Liver (tissue), 8 donors: ENCODE measurements at regions not wholly inside any gene's neighbourhood (a gene's known extent, or its start where the extent isn't known, plus 50 kb on each side); places are given as distances from the start of the nearest gene placed in this dataset.

Experiments
- DNase-seq: peaks from one replicate; pipeline ENCODE4 v3.0.0-alpha.2; 2017; ENCODE audit warnings: low spot score
- H3K27ac ChIP-seq, 2 donors: one replicate each; pipeline ENCODE4 v1.7.0; 2013; ENCODE audit warnings: inconsistent platforms in 2 of 2, low read length in 2 of 2, control low read depth in 1 of 2, low read depth in 1 of 2, mild to moderate bottlenecking in 1 of 2
- H3K27me3 ChIP-seq, 4 donors: one replicate each; pipeline versions ENCODE4 v1.6.1 to v1.7.0; 2013; ENCODE audit warnings: low read length in 3 of 4, inconsistent platforms in 1 of 4, mild to moderate bottlenecking in 1 of 4, moderate library complexity in 1 of 4; ENCODE audit not compliant: control insufficient read depth in 4 of 4, insufficient read depth in 4 of 4
- H3K36me3 ChIP-seq, 4 donors: one replicate each; pipeline versions ENCODE4 v1.6.1 to v1.7.0; 2013; ENCODE audit warnings: low read length in 3 of 4, mild to moderate bottlenecking in 3 of 4, low read depth in 1 of 4, moderate library complexity in 1 of 4; ENCODE audit not compliant: control insufficient read depth in 4 of 4, insufficient read depth in 3 of 4
- H3K4me1 ChIP-seq, 4 donors: one replicate each; pipeline versions ENCODE4 v1.6.1 to v1.7.0; 2013; ENCODE audit warnings: low read length in 3 of 4, mild to moderate bottlenecking in 3 of 4, moderate library complexity in 1 of 4; ENCODE audit not compliant: control insufficient read depth in 4 of 4, insufficient read depth in 4 of 4
- H3K4me3 ChIP-seq, 3 donors: one replicate each; pipeline versions ENCODE4 v1.6.1 to v1.7.0; 2013; ENCODE audit warnings: low read length in 3 of 3, control low read depth in 1 of 3, low read depth in 1 of 3, mild to moderate bottlenecking in 1 of 3
- H3K9ac ChIP-seq, 2 donors: one replicate each; pipeline ENCODE4 v1.7.0; 2013; ENCODE audit warnings: low read length in 2 of 2, mild to moderate bottlenecking in 2 of 2, moderate library complexity in 2 of 2, control low read depth in 1 of 2, low read depth in 1 of 2
- H3K9me3 ChIP-seq, 4 donors: one replicate each; pipeline versions ENCODE4 v1.6.1 to v1.7.0; 2013; ENCODE audit warnings: low read length in 3 of 4; ENCODE audit not compliant: control insufficient read depth in 4 of 4
- EGR1 ChIP-seq, 2 donors: IDR thresholded peaks; 2 replicates each; pipeline ENCODE4 v1.6.1; 2016 to 2018; ENCODE audit warnings: antibody characterized with exemption in 2 of 2, low read depth in 2 of 2
- FOXA1 ChIP-seq: IDR thresholded peaks from 2 replicates; pipeline ENCODE4 v1.6.1; 2016; ENCODE audit warnings: antibody characterized with exemption
- FOXA2 ChIP-seq: IDR thresholded peaks from 2 replicates; pipeline ENCODE4 v1.6.1; 2016; ENCODE audit warnings: antibody characterized with exemption
- GABPA ChIP-seq, 2 donors: IDR thresholded peaks in 1 of 2; conservative IDR thresholded peaks in 1 of 2; 2 replicates each; pipeline ENCODE4 v1.6.1; 2016; ENCODE audit warnings: antibody characterized with exemption in 2 of 2, mild to moderate bottlenecking in 1 of 2, moderate library complexity in 1 of 2
- HNF4A ChIP-seq, 2 donors: conservative IDR thresholded peaks; 2 replicates each; pipeline ENCODE4 v1.6.1; 2016; ENCODE audit warnings: antibody characterized with exemption in 2 of 2, mild to moderate bottlenecking in 2 of 2
- HNF4G ChIP-seq: IDR thresholded peaks from 2 replicates; pipeline ENCODE4 v1.6.1; 2016; ENCODE audit warnings: antibody characterized with exemption
- JUND ChIP-seq, 2 donors: IDR thresholded peaks; 2 replicates each; pipeline ENCODE4 v1.6.1; 2016; ENCODE audit warnings: antibody characterized with exemption in 2 of 2
- NR2F2 ChIP-seq: IDR thresholded peaks from 2 replicates; pipeline ENCODE4 v1.6.1; 2016; ENCODE audit warnings: antibody characterized with exemption
- RAD21 ChIP-seq, 2 donors: IDR thresholded peaks; 2 replicates each; pipeline ENCODE4 v1.6.1; 2016; ENCODE audit warnings: antibody characterized with exemption in 2 of 2, mild to moderate bottlenecking in 2 of 2
- RXRA ChIP-seq, 2 donors: IDR thresholded peaks; 2 replicates each; pipeline ENCODE4 v1.6.1; 2017 to 2018; ENCODE audit warnings: antibody characterized with exemption in 2 of 2, mild to moderate bottlenecking in 1 of 2
- SP1 ChIP-seq: IDR thresholded peaks from 2 replicates; pipeline ENCODE4 v1.6.1; 2018; ENCODE audit warnings: antibody characterized with exemption, mild to moderate bottlenecking
- TAF1 ChIP-seq: conservative IDR thresholded peaks from 2 replicates; pipeline ENCODE4 v1.6.1; 2016; ENCODE audit warnings: antibody characterized with exemption, mild to moderate bottlenecking
- YY1 ChIP-seq: IDR thresholded peaks from 2 replicates; pipeline ENCODE4 v1.6.1; 2016; ENCODE audit warnings: antibody characterized with exemption, mild to moderate bottlenecking
- WGBS: extraction: QIAGEN DNeasy Blood & Tissue Kit; methylation state at CpG from one replicate; pipeline ENCODE4 v1.1.7; 2013; 5-methylcytosine and 5-hydroxymethylcytosine counted together
- TF ChIP-seq, protein P1 (sequence below): IDR thresholded peaks from 2 replicates; pipeline ENCODE4 v1.6.1; 2016; ENCODE audit warnings: antibody characterized with exemption
- TF ChIP-seq, protein P2 (sequence below): IDR thresholded peaks from 2 replicates; pipeline ENCODE4 v1.6.1; 2016; ENCODE audit warnings: antibody characterized with exemption
- TF ChIP-seq, protein P3 (sequence below): fragments of 150-350 bp; IDR thresholded peaks from 2 replicates; pipeline ENCODE4 v1.5.1; 2017; ENCODE audit warnings: improper control_type of control experiment, low read depth, low read length; ENCODE audit not compliant: missing input control
- TF ChIP-seq, protein P4 (sequence below): IDR thresholded peaks from 2 replicates; pipeline ENCODE4 v1.6.1; 2016; ENCODE audit warnings: antibody characterized with exemption
- TF ChIP-seq, protein P5 (sequence below): IDR thresholded peaks from 2 replicates; pipeline ENCODE4 v1.6.1; 2016; ENCODE audit warnings: antibody characterized with exemption, mild to moderate bottlenecking
- donor health status: healthy.
- donor health status: healthy.
- donor health status: healthy.
- donor health status: healthy.
- donor health status: healthy.

DNA sequence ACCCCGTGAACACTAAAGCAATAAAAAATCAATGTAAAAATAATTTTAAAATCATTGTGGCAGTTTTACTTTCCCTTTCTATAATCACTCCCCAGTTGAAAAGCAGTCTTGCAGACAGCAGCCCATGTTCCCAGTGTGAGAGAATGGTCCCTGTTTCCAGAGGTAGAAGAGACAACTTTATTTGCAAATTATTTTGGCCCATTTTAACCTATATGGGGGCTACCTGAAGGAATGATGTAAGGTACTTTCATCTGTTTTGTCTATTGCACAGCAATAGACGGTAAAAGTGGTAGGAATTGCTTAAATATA lies 559.8 kb downstream of the ZWINT start:
- 49% methylated on average over 2 of the region's 2 CpGs for WGBS
- Histone ChIP-seq H3K27ac (peak overlapping the region; percentile 43 to 46), H3K9ac (peak overlapping the region in 1 of 2 donors; percentile 65), H3K4me1 (peaks cover 0 to 7% (median 2%) of the 10 kb centered on the region in 4 donors), H3K9me3 (no peaks in the 10 kb centered on the region), H3K27me3 (no peaks in the 10 kb centered on the region), H3K4me3 (peak overlapping the region; percentile 6 to 39 (median 39)), H3K36me3 (no peaks in the 10 kb centered on the region)
- no peak for DNase-seq
- no peak for TF ChIP-seq HNF4G
- TF ChIP-seq NR2F2, result no peak
- TF ChIP-seq RXRA (IDR thresholded peaks at IDR 0.05), result no peak
- TF ChIP-seq, protein P1, sequence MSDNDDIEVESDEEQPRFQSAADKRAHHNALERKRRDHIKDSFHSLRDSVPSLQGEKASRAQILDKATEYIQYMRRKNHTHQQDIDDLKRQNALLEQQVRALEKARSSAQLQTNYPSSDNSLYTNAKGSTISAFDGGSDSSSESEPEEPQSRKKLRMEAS, result no peak
- TF ChIP-seq, protein P2, sequence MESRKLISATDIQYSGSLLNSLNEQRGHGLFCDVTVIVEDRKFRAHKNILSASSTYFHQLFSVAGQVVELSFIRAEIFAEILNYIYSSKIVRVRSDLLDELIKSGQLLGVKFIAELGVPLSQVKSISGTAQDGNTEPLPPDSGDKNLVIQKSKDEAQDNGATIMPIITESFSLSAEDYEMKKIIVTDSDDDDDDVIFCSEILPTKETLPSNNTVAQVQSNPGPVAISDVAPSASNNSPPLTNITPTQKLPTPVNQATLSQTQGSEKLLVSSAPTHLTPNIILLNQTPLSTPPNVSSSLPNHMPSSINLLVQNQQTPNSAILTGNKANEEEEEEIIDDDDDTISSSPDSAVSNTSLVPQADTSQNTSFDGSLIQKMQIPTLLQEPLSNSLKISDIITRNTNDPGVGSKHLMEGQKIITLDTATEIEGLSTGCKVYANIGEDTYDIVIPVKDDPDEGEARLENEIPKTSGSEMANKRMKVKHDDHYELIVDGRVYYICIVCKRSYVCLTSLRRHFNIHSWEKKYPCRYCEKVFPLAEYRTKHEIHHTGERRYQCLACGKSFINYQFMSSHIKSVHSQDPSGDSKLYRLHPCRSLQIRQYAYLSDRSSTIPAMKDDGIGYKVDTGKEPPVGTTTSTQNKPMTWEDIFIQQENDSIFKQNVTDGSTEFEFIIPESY, result no peak
- TF ChIP-seq GABPA (IDR thresholded peaks at IDR 0.05 in 1 of 2, conservative IDR thresholded peaks at IDR 0.05 in 1 of 2), result no peak
- TF ChIP-seq TAF1, result no peak
- TF ChIP-seq, protein P3, sequence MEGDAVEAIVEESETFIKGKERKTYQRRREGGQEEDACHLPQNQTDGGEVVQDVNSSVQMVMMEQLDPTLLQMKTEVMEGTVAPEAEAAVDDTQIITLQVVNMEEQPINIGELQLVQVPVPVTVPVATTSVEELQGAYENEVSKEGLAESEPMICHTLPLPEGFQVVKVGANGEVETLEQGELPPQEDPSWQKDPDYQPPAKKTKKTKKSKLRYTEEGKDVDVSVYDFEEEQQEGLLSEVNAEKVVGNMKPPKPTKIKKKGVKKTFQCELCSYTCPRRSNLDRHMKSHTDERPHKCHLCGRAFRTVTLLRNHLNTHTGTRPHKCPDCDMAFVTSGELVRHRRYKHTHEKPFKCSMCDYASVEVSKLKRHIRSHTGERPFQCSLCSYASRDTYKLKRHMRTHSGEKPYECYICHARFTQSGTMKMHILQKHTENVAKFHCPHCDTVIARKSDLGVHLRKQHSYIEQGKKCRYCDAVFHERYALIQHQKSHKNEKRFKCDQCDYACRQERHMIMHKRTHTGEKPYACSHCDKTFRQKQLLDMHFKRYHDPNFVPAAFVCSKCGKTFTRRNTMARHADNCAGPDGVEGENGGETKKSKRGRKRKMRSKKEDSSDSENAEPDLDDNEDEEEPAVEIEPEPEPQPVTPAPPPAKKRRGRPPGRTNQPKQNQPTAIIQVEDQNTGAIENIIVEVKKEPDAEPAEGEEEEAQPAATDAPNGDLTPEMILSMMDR, result no peak

DNA sequence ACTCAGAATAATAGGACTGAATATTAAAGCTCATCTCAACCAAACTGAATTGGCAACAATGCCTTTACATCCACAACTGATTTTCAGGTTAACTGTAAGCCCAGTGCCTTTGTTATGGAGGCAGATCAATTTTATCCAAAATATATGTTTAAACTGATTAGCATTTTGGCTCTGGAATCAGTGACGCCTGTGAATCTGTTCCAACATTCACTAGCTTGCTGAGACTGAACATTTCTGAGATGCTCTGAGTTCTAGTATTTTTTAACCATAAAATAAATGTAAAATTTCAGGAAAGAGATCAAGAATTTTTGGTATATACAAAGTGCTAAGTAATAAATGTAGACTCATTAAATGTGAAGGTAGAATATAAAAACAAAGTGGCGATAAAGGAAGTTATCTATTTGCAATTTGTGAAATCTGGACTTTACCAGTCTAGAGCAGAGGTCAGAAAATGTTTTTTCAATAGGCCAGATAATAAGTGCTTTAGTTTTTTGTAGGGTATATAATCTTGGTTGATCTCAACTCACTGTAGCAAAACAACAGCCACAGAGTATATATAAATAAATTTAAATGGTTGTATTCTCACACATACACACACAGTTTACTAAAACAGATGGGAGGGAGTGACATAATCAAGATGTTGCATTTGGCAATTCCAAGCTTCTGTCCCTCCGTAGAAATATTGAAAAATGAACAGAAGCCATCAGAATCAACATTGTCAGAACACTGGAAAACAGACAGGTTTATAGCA lies 560.3 kb downstream of the ZWINT start:
- H3K36me3 ChIP-seq, result no peaks in the 10 kb centered on the region
- TF ChIP-seq, protein P3, result no peak
- peak; percentile 90 to 98 for TF ChIP-seq HNF4A (conservative IDR thresholded peaks at IDR 0.05)
- peak; percentile 61 for TF ChIP-seq HNF4G
- no peak for TF ChIP-seq RAD21 (IDR thresholded peaks at IDR 0.05)
- TF ChIP-seq, protein P2, result no peak
- TF ChIP-seq GABPA (IDR thresholded peaks at IDR 0.05 in 1 of 2, conservative IDR thresholded peaks at IDR 0.05 in 1 of 2), result peak in 1 of 2 donors; percentile 38
- TF ChIP-seq JUND (IDR thresholded peaks at IDR 0.05), result peak in 1 of 2 donors; percentile 49
- no peak for TF ChIP-seq TAF1
- peak; percentile 28 for TF ChIP-seq YY1
- no peak for TF ChIP-seq NR2F2
- TF ChIP-seq RXRA (IDR thresholded peaks at IDR 0.05), result peak in 1 of 2 donors; percentile 50
- TF ChIP-seq, protein P1, result peak; percentile 27
- peak in 1 of 2 donors; percentile 12 for TF ChIP-seq EGR1 (IDR thresholded peaks at IDR 0.05; ENCODE audit: low read depth in 2 of 2)
- peak; percentile 77 for TF ChIP-seq SP1
- no peak for TF ChIP-seq FOXA2
- TF ChIP-seq, protein P4, sequence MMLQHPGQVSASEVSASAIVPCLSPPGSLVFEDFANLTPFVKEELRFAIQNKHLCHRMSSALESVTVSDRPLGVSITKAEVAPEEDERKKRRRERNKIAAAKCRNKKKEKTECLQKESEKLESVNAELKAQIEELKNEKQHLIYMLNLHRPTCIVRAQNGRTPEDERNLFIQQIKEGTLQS, result no peak
- TF ChIP-seq, protein P5, sequence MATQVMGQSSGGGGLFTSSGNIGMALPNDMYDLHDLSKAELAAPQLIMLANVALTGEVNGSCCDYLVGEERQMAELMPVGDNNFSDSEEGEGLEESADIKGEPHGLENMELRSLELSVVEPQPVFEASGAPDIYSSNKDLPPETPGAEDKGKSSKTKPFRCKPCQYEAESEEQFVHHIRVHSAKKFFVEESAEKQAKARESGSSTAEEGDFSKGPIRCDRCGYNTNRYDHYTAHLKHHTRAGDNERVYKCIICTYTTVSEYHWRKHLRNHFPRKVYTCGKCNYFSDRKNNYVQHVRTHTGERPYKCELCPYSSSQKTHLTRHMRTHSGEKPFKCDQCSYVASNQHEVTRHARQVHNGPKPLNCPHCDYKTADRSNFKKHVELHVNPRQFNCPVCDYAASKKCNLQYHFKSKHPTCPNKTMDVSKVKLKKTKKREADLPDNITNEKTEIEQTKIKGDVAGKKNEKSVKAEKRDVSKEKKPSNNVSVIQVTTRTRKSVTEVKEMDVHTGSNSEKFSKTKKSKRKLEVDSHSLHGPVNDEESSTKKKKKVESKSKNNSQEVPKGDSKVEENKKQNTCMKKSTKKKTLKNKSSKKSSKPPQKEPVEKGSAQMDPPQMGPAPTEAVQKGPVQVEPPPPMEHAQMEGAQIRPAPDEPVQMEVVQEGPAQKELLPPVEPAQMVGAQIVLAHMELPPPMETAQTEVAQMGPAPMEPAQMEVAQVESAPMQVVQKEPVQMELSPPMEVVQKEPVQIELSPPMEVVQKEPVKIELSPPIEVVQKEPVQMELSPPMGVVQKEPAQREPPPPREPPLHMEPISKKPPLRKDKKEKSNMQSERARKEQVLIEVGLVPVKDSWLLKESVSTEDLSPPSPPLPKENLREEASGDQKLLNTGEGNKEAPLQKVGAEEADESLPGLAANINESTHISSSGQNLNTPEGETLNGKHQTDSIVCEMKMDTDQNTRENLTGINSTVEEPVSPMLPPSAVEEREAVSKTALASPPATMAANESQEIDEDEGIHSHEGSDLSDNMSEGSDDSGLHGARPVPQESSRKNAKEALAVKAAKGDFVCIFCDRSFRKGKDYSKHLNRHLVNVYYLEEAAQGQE, result peak; percentile 40
- no peak for TF ChIP-seq FOXA1
- H3K27ac ChIP-seq, result peak overlapping the region; percentile 43 to 46
- 31% methylated on average over 3 of the region's 3 CpGs for WGBS
- peak overlapping the region; percentile 5 to 39 (median 39) for H3K4me3 ChIP-seq
- H3K9me3 ChIP-seq, result no peaks in the 10 kb centered on the region
- no peaks in the 10 kb centered on the region for H3K27me3 ChIP-seq
- peak overlapping the region in 1 of 2 donors; percentile 65 for H3K9ac ChIP-seq
- H3K4me1 ChIP-seq, result peaks cover 0 to 7% (median 2%) of the 10 kb centered on the region in 4 donors
- DNase-seq, result no peak
